Sigmoid colon (tissue), 3 donors: ENCODE measurements at regions not wholly inside any gene's neighbourhood (a gene's known extent, or its start where the extent isn't known, plus 50 kb on each side); places are given as distances from the start of the nearest gene placed in this dataset.

ENCODE experiments used
- CTCF ChIP-seq, 4 experiments: fragments of 450-650 bp in 3 of 4; fragments of 200-600 bp in 1 of 4; IDR thresholded peaks; one replicate each; pipeline ENCODE4 v1.5.1; 2016 to 2019; ENCODE audit warnings: antibody characterized with exemption in 4 of 4, mild to moderate bottlenecking in 3 of 4, moderate library complexity in 2 of 4
- POLR2A ChIP-seq, 2 donors: fragments of 450-650 bp; IDR thresholded peaks; one replicate each; pipeline ENCODE4 v1.6.1; 2016; ENCODE audit warnings: antibody characterized with exemption in 2 of 2, mild to moderate bottlenecking in 2 of 2, moderate library complexity in 2 of 2

- TF ChIP-seq CTCF (IDR thresholded peaks at IDR 0.05): no peak
- TF ChIP-seq POLR2A (IDR thresholded peaks at IDR 0.05): no peak
These were observed 188.5 kb upstream of the HDAC4 start for GRCh38 chr2:239589270-239589825.
